ENCODE measurements at regions not wholly inside any gene's neighbourhood (a gene's known extent, or its start where the extent isn't known, plus 50 kb on each side); places are given as distances from the start of the nearest gene placed in this dataset.

GRCh38 chr12:105876396-105876927, 262.3 kb downstream of the NUAK1 start:
- Histone ChIP-seq H3K27me3 (no peaks in the 10 kb centered on the region), H3K36me3 (no peaks in the 10 kb centered on the region), H3K4me1 (ENCODE audit: insufficient read depth) (no peaks in the 10 kb centered on the region), H3K27ac (no peak overlapping the region), H3K9me3 (no peaks in the 10 kb centered on the region), H3K4me3 (no peak overlapping the region)
- DNase-seq, result no peak
- no peak for TF ChIP-seq CTCF (IDR thresholded peaks at IDR 0.05)
- TF ChIP-seq EP300 (IDR thresholded peaks at IDR 0.05), result no peak
- no peak for TF ChIP-seq POLR2A (IDR thresholded peaks at IDR 0.05)
- intact Hi-C loops (cut with DNase I), result no loop called here
- WGBS, 3 donors, result 21 to 57% (median 28%) methylated on average over 2 of the region's 2 CpGs

- H3K36me3 ChIP-seq, result no peaks in the 10 kb centered on the region
- intact Hi-C loops (cut with DNase I), result no loop called here
- 95 to 97% (median 96%) methylated on average over 3 of the region's 3 CpGs for WGBS, 3 donors
- TF ChIP-seq POLR2A (IDR thresholded peaks at IDR 0.05) (no peak), CTCF (IDR thresholded peaks at IDR 0.05) (no peak), EP300 (IDR thresholded peaks at IDR 0.05) (no peak)
- H3K4me3 ChIP-seq, result no peak overlapping the region
- no peak for DNase-seq
- H3K27me3 ChIP-seq, result no peaks in the 10 kb centered on the region
- H3K27ac ChIP-seq, result no peak overlapping the region
- H3K9me3 ChIP-seq, result no peaks in the 10 kb centered on the region
- H3K4me1 ChIP-seq (ENCODE audit: insufficient read depth), result no peaks in the 10 kb centered on the region
Observed at GRCh38 chr12:105878964-105879363, 259.8 kb downstream of the NUAK1 start.

- Histone ChIP-seq H3K4me3 (no peak overlapping the region), H3K27ac (no peak overlapping the region), H3K36me3 (no peaks in the 10 kb centered on the region), H3K4me1 (ENCODE audit: insufficient read depth) (no peaks in the 10 kb centered on the region), H3K9me3 (no peaks in the 10 kb centered on the region), H3K27me3 (no peaks in the 10 kb centered on the region)
- intact Hi-C loops (cut with DNase I), result no loop called here
- no peak for TF ChIP-seq EP300 (IDR thresholded peaks at IDR 0.05)
- TF ChIP-seq POLR2A (IDR thresholded peaks at IDR 0.05), result no peak
- WGBS, 3 donors, result 47 to 83% (median 74%) methylated on average over 2 of the region's 2 CpGs
- no peak for DNase-seq
Observed at GRCh38 chr12:105880824-105881388, 257.8 kb downstream of the NUAK1 start.

- 5 to 21% (median 20%) methylated on average over 1 of the region's 1 CpG for WGBS, 3 donors
- DNase-seq, result no peak
- no peaks in the 10 kb centered on the region for H3K36me3 ChIP-seq
- no peak overlapping the region for H3K27ac ChIP-seq
- no peaks in the 10 kb centered on the region for H3K9me3 ChIP-seq
- intact Hi-C loops (cut with DNase I), result no loop called here
- no peaks in the 10 kb centered on the region for H3K27me3 ChIP-seq
- no peak for TF ChIP-seq POLR2A (IDR thresholded peaks at IDR 0.05)
- TF ChIP-seq CTCF (IDR thresholded peaks at IDR 0.05), result no peak
- TF ChIP-seq EP300 (IDR thresholded peaks at IDR 0.05), result no peak
- H3K4me3 ChIP-seq, result no peak overlapping the region
- H3K4me1 ChIP-seq (ENCODE audit: insufficient read depth), result no peaks in the 10 kb centered on the region
Observed at GRCh38 chr12:105882404-105882803, 256.4 kb downstream of the NUAK1 start.

GRCh38 chr12:105887131-105887530, 251.6 kb downstream of the NUAK1 start:
- TF ChIP-seq EP300 (IDR thresholded peaks at IDR 0.05) (no peak), CTCF (IDR thresholded peaks at IDR 0.05) (no peak), POLR2A (IDR thresholded peaks at IDR 0.05) (no peak)

More at GRCh38 chr12:105887131-105887530, 251.6 kb downstream of the NUAK1 start:
- H3K9me3 ChIP-seq, result no peaks in the 10 kb centered on the region
- no peak overlapping the region for H3K4me3 ChIP-seq
- DNase-seq, result no peak
- H3K4me1 ChIP-seq (ENCODE audit: insufficient read depth), result no peaks in the 10 kb centered on the region
- H3K27ac ChIP-seq, result no peak overlapping the region
- no peaks in the 10 kb centered on the region for H3K27me3 ChIP-seq
- intact Hi-C loops (cut with DNase I), result no loop called here
- 91 to 93% (median 93%) methylated on average over 3 of the region's 3 CpGs for WGBS, 3 donors
- no peaks in the 10 kb centered on the region for H3K36me3 ChIP-seq

Measured in ovary (tissue), 7 donors.